Heart left ventricle (tissue), 16 donors: ENCODE measurements at regions not wholly inside any gene's neighbourhood (a gene's known extent, or its start where the extent isn't known, plus 50 kb on each side); places are given as distances from the start of the nearest gene placed in this dataset.

Experiments used
- ATAC-seq, 4 donors: fragments of 200-7000 bp; cut with Tn5 transposase; one replicate each; pipeline ENCODE4 v1.9.1; 2020 to 2022; ENCODE audit warnings: moderate library complexity in 4 of 4, mild to moderate bottlenecking in 3 of 4, moderate number of reproducible peaks in 1 of 4
- DNase-seq, 5 donors: peaks; one replicate each; pipeline ENCODE4 v3.0.0-alpha.2; 2020
- H3K27ac ChIP-seq, 12 donors: fragments of 200-600 bp; sonication (generic) in 4 of 12; one replicate each; pipeline versions ENCODE4 v1.5.0 to v1.8.0; 2016 to 2022; ENCODE audit warnings: mild to moderate bottlenecking in 2 of 12
- H3K27me3 ChIP-seq, 9 donors: fragments of 200-600 bp; sonication (generic) in 2 of 9; one replicate each; pipeline versions ENCODE4 v1.5.1 to v1.8.0; 2016 to 2022; ENCODE audit warnings: mild to moderate bottlenecking in 3 of 9
- H3K36me3 ChIP-seq, 9 donors: fragments of 200-600 bp; sonication (generic) in 2 of 9; one replicate each; pipeline versions ENCODE4 v1.5.0 to v1.8.0; 2018 to 2022; ENCODE audit warnings: mild to moderate bottlenecking in 2 of 9
- H3K4me1 ChIP-seq, 12 donors: fragments of 200-600 bp; sonication (generic) in 4 of 12; one replicate each; pipeline versions ENCODE4 v1.5.0 to v1.8.0; 2016 to 2022; ENCODE audit warnings: mild to moderate bottlenecking in 3 of 12
- H3K4me3 ChIP-seq, 12 donors: fragments of 200-600 bp; sonication (generic) in 4 of 12; one replicate each; pipeline versions ENCODE4 v1.5.0 to v1.8.0; 2017 to 2022; ENCODE audit warnings: mild to moderate bottlenecking in 9 of 12, moderate library complexity in 4 of 12
- H3K9me3 ChIP-seq, 12 donors: fragments of 200-600 bp; sonication (generic) in 4 of 12; one replicate each; pipeline versions ENCODE4 v1.5.0 to v1.8.0; 2016 to 2022; ENCODE audit warnings: mild to moderate bottlenecking in 1 of 12
- POLR2A ChIP-seq, 2 donors: fragments of 450-650 bp; IDR thresholded peaks; one replicate each; pipeline ENCODE4 v1.6.1; 2017; ENCODE audit warnings: antibody characterized with exemption in 2 of 2, mild to moderate bottlenecking in 2 of 2, moderate library complexity in 2 of 2
- WGBS, 4 donors: extraction: QIAGEN DNeasy Blood & Tissue Kit in 2 of 4; methylation state at CpG; one replicate each; pipeline versions ENCODE4 v1.1.5 to v1.1.7; 2013 to 2018; 5-methylcytosine and 5-hydroxymethylcytosine counted together
- intact Hi-C, 10 donors: fragments of 100-400 bp; cut with DNase I; formaldehyde crosslinking; loops; one replicate each; pipeline versions ENCODE4 v1.11.1 to v1.14.2; 2022
- TF ChIP-seq, protein P1 (sequence below), 12 donors: fragments of 200-600 bp; sonication (generic) in 4 of 12; IDR thresholded peaks; one replicate each; pipeline versions ENCODE4 v1.5.0 to v1.8.0; 2018 to 2022; ENCODE audit warnings: antibody characterized with exemption in 12 of 12, mild to moderate bottlenecking in 5 of 12
- donor health status: ischemic (EF 13 %, LVEDD 7.1; RV severe dilation, severe dysfunction).
- donor health status: healthy with polysubstance abuse.
- donor health status: DM: no; HTN: yes; CAD: no.
- donor health status: DM: no; HTN: no; CAD: no.
- donor health status: ischemic (EF 25% LVEDD 6.9; RV normal size, moderate dysfunction).
- donor health status: ischemic (EF 25% LVEDD 5.7; RV mildly dilated, moderate dysfunction).
- donor health status: healthy.
- donor health status: DM: yes; HTN: yes; CAD: no.
- donor health status: ischemic (EF 35%, LVEDD 5.7; RV mildly dilated, moderate dysfunction).
- donor health status: nonischemic (EF 11% LVEDD 7.7; RV severe dilation, severe dysfunction).
- donor health status: DM: yes; HTN: yes; CAD: no.
- donor health status: PGD.
- donor health status: ischemic (EF 29% LVEDD 5.4; RV normal size, mild dysfunction).
- donor health status: nonischemic (EF 23%, LVEDD 6.1; RV moderate dilation, normal function).

- Histone ChIP-seq H3K27ac (no peak overlapping the region), H3K4me3 (no peak overlapping the region), H3K9me3 (peaks cover 0 to 17% (median 7%) of the 10 kb centered on the region in 12 donors), H3K36me3 (no peaks in the 10 kb centered on the region), H3K27me3 (no peaks in the 10 kb centered on the region), H3K4me1 (no peaks in the 10 kb centered on the region)
- WGBS, 4 donors = 79 to 88% (median 87%) methylated on average over 2 of the region's 2 CpGs
- ATAC-seq = no peak
- intact Hi-C loops = no loop called here
- TF ChIP-seq, protein P1, sequence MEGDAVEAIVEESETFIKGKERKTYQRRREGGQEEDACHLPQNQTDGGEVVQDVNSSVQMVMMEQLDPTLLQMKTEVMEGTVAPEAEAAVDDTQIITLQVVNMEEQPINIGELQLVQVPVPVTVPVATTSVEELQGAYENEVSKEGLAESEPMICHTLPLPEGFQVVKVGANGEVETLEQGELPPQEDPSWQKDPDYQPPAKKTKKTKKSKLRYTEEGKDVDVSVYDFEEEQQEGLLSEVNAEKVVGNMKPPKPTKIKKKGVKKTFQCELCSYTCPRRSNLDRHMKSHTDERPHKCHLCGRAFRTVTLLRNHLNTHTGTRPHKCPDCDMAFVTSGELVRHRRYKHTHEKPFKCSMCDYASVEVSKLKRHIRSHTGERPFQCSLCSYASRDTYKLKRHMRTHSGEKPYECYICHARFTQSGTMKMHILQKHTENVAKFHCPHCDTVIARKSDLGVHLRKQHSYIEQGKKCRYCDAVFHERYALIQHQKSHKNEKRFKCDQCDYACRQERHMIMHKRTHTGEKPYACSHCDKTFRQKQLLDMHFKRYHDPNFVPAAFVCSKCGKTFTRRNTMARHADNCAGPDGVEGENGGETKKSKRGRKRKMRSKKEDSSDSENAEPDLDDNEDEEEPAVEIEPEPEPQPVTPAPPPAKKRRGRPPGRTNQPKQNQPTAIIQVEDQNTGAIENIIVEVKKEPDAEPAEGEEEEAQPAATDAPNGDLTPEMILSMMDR (IDR thresholded peaks at IDR 0.05) = no peak
- no peak for TF ChIP-seq POLR2A (IDR thresholded peaks at IDR 0.05)
- no peak for DNase-seq
Measured at GRCh38 chr3:36011791-36012190, 368.5 kb upstream of the STAC start.

- Histone ChIP-seq H3K36me3 (no peaks in the 10 kb centered on the region), H3K27me3 (no peaks in the 10 kb centered on the region), H3K9me3 (peaks cover 0 to 11% (median under 1%) of the 10 kb centered on the region in 12 donors), H3K4me1 (no peaks in the 10 kb centered on the region), H3K27ac (no peak overlapping the region), H3K4me3 (no peak overlapping the region)
- intact Hi-C loops = no loop called here
- DNase-seq (no peak), ATAC-seq (no peak)
- no peak for TF ChIP-seq POLR2A (IDR thresholded peaks at IDR 0.05)
- TF ChIP-seq, protein P1 (IDR thresholded peaks at IDR 0.05) = no peak
- 76 to 89% (median 82%) methylated on average over 1 of the region's 1 CpG for WGBS, 4 donors
Measured at GRCh38 chr3:36013425-36013824, 366.9 kb upstream of the STAC start.

- 67 to 81% (median 74%) methylated on average over 3 of the region's 3 CpGs for WGBS, 4 donors
- no peaks in the 10 kb centered on the region for H3K36me3 ChIP-seq
- H3K27ac ChIP-seq = no peak overlapping the region
- H3K4me1 ChIP-seq = no peaks in the 10 kb centered on the region
- TF ChIP-seq, protein P1 (IDR thresholded peaks at IDR 0.05) = no peak
- TF ChIP-seq POLR2A (IDR thresholded peaks at IDR 0.05) = no peak
- ATAC-seq (no peak), DNase-seq (no peak)
- intact Hi-C loops = no loop called here
- no peak overlapping the region for H3K4me3 ChIP-seq
- H3K9me3 ChIP-seq = peaks cover 0 to 18% (median 0%) of the 10 kb centered on the region in 12 donors
- no peaks in the 10 kb centered on the region for H3K27me3 ChIP-seq
Measured at GRCh38 chr3:36025232-36025631, 355.1 kb upstream of the STAC start.

DNA sequence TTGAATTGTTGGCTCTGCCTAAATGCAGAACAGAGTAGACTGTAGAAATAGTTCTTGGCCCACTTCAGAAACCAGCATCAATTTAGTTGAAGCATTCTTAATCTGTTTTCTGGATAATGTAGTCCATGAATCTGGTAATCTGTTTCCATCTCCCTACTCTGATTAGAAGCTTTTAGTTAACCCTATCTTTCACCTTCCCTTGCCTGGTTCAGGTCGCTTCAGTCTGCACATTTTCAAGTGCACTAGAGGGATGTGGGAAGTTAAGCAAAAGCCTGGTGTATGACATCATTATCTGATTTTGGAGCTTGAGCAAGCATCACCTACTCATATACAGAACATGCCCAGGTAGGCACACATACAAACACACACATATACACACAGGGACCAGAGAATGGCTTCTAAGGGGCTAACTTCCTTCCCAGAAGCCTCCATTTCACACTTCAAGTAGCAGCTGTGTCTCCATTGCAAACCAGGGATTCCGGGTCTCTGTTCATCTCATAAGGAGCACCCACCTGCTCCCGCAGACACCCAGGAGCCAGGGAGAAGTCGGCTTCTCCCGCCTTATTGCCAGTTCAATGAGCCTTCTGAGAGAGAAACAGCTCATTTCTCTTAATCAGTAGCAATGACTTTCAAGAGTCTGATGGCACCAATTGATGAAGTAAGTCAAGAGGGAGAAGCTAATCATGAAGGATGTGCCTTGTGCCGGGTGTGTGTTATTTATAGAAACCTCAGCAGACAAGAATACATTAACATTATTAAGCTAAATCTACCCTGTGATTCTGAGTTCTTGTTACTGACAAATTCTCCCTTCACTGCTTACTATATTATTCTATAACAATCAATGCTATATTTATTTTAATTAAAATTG, 347.9 kb upstream of the STAC start:
- TF ChIP-seq, protein P1 (IDR thresholded peaks at IDR 0.05) = no peak
- no peak for TF ChIP-seq POLR2A (IDR thresholded peaks at IDR 0.05)
- 75 to 84% (median 77%) methylated on average over 6 of the region's 6 CpGs for WGBS, 4 donors
- DNase-seq = no peak
- no peaks in the 10 kb centered on the region for H3K27me3 ChIP-seq
- H3K36me3 ChIP-seq = no peaks in the 10 kb centered on the region
- H3K27ac ChIP-seq = no peak overlapping the region
- H3K4me1 ChIP-seq = no peaks in the 10 kb centered on the region
- H3K4me3 ChIP-seq = no peak overlapping the region
- no peak for ATAC-seq
- intact Hi-C loops = no loop called here
- H3K9me3 ChIP-seq = peaks cover 0 to 32% (median 10%) of the 10 kb centered on the region in 12 donors
